HT1080 (cell line): ENCODE measurements at regions not wholly inside any gene's neighbourhood (a gene's known extent, or its start where the extent isn't known, plus 50 kb on each side); places are given as distances from the start of the nearest gene placed in this dataset.

Source experiments
- DNase-seq: peaks from one replicate; pipeline ENCODE4 v3.0.0-alpha.2; 2015; ENCODE audit warnings: low read depth

DNA sequence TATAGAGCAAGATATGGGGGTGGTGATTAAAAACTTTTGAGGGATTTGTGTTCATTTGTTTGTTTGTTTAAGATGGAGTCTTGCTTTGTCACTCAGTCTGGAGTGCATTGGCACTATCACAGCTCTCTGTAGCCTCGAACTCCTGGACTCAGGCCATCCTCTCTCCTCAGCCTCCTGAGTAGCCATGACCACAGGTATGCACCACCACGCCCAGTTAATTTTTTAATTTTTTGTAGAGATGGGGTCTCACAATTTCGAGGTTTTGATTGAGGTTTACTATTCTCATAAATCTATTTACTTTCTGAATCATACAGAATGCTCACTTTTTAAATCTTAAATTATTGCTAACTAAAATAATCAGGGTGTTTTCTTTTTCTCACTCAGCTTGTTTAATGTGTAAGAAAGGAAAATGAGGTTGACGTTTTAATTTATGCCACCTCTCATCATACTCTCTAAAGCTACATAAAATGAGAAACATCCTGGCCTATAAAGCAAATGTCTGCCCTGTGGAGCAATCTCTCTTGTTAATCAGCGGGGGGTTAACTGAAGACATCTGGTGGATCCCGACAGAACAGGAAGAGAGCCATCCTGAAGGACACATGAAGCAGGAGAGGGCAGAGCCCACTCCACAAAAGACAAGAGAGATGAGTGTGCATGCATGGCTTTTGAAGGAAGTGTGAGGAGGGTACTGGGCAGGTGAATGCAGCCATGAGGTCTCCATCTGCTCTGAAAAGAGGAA lies 589.1 kb upstream of the SLC8A1 start:
- DNase-seq, result no peak

- DNase-seq, result peak; percentile 7
Observed at GRCh38 chr2:41042343-41042742, 590.5 kb upstream of the SLC8A1 start.

GRCh38 chr2:41061356-41061755 lies 609.5 kb upstream of the SLC8A1 start:
- peak; percentile 15 for DNase-seq

DNA sequence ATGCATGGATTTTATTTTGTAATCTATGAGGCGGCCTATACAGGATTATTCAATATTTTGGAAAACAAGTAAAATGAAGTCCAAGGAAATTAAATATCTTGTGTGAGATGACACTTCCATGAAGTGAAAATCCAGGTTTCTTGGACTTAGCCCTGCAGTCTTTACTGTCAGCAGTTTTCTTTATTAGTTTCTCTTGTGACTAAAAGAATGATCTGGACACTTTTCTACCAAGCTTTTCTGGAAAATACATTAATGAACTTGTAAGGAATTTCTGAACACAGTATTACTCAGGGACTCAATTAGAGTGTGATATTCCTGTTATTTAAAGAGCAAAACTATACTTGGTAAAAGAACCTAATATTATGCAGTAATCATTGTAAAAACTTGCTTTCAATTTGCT lies 610.4 kb upstream of the SLC8A1 start:
- no peak for DNase-seq

GRCh38 chr2:41066168-41066567 lies 614.3 kb upstream of the SLC8A1 start:
- no peak for DNase-seq

GRCh38 chr2:41068740-41069139 lies 616.9 kb upstream of the SLC8A1 start:
- no peak for DNase-seq

- DNase-seq, result no peak
Observed at GRCh38 chr2:41078341-41078740, 626.5 kb upstream of the SLC8A1 start.

DNA sequence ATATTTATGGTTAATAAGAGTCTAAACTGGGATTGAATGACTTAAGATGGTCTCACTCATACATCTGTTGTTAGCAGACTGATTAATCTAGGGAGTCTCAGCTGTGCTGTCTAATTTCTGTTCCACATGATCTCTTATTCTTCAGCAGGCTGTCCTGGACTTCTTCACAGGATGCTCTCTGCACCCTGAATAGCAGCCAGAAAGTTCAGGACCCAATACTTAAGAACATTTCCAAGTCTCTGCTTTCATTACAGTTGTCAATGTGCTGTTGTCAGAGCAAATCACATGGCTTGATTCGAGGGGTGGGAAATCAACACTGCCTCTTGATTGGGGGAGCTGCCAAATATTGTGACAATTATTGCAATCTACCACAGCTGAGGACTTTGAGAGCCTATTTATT lies 627.1 kb upstream of the SLC8A1 start:
- DNase-seq, result no peak

GRCh38 chr2:41084321-41084720 lies 632.4 kb upstream of the SLC8A1 start:
- no peak for DNase-seq

DNA sequence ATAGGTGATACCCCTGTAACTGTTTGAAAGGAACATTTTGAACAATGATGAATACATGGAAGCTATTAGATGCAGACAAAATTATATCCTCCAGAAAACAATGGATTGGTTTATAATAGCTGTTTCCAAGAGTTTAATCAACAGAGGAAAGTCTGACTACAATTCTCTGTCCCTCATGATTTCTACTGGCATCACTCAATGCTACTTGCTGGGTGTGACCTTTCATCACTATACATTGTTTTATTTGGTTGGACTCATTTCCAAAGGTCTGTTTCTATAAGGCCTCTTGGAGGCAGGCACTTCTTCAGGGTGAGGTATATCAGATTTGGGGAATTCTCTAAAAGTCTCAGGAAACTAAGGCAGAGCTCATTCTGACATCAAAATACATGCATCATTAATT lies 636.1 kb upstream of the SLC8A1 start:
- DNase-seq, result no peak

- DNase-seq, result no peak
Observed at GRCh38 chr2:41101281-41101680, 649.4 kb upstream of the SLC8A1 start.

DNA sequence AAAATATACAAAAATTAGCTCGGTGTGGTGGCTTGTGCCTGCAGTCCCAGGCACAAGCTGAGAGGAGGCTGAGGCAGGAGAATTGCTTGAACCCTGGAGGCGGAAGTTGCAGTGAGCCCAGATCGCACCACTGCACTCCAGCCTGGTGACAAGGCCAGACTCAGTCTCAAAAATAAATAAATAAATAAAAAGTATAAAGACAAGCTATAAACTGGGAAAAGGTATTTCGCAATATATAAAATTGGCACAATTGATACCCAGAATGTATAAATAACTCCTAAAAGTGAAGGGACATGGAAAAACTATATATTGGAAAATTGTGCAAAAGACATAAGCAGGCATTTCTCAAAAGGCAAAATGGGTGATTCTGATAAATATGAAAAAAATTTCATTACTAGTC lies 657.9 kb upstream of the SLC8A1 start:
- DNase-seq, result no peak

DNA sequence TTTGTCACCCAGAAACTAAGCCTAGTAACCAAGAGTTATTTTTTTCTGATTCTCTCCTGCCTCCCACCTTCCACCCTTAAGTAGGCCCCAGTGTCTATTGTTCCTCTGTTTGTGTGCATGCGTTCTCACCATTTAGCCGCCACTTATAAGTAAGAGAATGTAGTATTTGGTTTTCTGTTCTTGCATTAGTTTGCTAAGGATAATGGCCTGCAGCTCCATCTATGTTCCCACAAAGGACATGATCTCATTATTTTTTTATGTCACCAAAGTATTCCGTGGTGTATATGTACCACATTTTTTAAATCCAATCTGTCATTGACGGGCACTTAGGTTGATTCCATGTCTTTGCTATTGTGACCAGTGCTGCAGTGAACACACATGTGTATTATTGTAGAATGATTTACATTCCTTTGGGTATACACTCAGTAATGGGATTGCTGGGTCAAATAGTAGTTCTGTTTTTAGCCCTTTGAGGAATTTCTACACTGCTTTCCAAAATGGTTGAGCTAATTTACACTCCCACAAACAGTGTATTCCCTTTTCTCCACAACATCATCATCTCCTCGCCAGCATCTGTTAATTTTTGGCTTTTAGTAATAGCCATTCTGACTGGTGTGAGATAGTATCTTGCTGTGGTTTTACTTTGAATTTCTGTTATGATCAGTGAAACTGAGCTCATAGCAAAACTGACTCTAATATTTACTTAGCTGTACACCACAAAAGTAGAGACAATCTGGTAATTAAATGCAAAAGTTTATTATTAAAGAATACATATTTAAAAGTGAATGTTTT lies 660.1 kb upstream of the SLC8A1 start:
- no peak for DNase-seq

DNA sequence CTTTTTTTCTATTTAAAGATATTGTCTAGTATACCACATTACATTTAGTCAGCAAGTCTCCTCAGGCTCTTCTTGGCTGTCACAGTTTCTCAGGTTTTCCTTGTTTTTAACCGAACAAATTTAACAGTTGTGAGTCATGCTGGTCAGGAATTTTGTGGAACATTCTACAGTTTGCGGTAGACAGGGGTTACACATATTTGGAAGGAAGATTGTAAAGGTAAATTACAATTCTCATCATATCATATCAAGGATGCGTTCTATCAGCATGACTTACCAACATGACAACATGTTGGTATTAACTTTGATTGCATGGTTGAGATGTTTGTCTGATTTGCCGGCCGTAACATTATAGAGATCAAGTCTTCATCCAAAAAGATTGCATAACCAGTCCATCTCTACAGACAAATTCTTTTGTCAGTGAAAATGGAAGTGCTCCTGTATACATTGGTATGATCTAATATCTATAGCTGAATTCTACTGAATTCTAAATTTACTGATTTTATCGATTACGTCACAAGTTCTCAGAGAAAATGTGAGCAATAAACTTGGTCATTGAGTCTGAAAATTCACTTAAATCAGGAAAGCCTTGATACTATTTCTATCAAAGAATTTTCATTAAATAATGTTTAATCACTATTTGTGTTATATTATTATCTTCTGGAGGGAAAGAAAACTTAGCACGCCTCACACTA lies 664.4 kb upstream of the SLC8A1 start:
- peak; percentile 53 for DNase-seq

DNA sequence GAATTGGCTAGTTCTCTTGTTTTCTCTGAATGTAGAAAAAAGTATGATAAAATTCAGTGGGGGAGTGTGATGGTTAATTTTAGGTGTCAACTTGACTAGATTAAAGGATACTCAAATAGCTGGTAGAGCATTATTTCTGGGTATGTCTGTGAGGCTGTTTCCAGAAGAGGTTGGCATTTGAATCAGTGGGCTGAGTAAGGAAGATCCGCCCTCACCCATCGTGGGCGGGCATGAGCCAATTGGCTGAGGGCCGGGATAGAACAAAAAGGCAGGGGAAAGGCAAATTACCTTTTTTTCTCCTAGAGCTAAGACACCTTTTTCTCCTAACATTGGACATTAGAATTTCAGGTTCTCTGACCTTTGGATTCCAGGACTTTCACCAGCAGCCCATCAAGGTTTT lies 667.6 kb upstream of the SLC8A1 start:
- DNase-seq, result no peak

DNA sequence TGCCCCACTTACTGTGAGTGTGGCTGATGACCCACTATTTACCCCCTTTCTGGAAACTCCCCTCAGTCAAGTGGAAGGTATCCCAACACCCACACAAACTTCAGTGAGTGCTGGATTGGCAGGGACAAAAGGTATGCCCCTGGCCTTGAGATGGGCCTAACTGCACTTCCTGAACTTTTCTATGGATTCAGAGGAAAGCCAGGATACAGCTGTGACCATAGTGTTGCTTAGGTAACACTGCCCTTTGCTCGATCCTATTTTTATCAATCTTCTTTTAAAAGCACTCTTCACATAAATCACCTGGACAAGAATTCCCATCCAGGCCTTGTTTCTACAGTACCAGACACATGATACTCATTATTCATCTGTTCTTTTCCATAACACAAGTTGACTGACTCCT lies 671.5 kb upstream of the SLC8A1 start:
- no peak for DNase-seq

- DNase-seq, result peak; percentile 2
Observed at GRCh38 chr2:41127351-41127750, 675.5 kb upstream of the SLC8A1 start.

DNA sequence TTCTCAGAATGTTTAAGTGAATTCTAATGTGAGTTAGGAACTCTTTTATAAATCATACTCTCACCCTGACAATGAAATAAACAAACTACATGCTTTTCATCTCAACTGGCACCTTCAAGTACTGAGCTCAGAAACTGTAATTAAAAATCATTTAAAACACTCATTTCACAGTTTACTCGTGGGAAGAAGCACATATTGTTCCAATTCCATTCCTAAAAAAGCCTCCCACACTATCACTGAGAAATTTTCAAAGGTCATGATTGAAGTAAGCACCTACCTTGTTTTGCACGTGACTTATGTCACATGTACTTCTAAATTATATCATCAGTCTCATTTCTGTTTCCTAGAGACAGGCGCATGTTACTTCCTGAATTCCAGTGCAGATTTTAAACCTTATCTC lies 678.1 kb upstream of the SLC8A1 start:
- no peak for DNase-seq

DNA sequence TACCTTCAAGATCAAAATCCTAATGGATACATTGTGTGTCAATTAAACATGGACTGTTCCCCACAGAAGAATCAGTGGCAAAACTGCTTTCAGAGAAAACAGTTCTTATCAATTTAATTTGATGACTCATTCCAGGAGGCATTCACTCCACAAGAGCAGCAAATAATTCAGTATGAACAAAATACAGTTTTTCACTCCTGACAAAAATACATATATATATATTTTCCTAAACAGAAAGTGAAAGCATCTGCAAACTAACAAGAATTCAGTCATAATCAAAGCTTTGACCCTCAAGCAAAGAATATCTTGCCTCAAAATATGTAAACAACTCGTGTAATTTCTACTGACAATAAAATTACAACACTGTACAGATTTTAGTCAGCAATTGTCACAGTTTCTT lies 685.1 kb upstream of the SLC8A1 start:
- DNase-seq, result no peak

DNA sequence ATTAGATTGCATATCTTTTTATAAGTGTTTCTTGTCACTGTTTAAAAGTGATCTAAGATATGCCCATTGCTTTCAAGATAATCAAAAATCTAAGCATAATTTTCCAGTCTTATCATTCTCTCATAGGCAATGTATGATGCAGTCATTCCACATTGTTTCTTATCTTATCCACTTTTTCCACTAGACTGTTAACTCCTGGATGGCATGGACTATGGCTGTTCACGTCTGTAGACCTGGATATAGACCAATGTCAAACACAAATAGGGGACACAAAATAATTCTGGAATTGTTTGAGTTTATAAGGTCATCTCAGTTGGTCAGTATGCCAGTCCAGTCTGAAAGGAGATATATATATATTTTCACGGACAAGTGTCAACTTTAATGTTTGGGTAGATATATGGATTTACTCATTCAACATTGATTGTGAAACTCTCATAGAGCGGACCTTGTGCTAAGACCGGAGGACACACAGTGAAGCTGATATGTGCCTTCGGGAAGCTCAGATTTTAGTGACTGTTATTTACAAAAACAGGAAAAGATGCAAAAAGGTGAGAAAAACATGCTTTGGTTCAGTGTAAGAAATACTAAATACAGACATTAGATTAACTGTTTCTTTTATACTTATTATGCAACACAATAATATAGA lies 689.4 kb upstream of the SLC8A1 start:
- no peak for DNase-seq

DNA sequence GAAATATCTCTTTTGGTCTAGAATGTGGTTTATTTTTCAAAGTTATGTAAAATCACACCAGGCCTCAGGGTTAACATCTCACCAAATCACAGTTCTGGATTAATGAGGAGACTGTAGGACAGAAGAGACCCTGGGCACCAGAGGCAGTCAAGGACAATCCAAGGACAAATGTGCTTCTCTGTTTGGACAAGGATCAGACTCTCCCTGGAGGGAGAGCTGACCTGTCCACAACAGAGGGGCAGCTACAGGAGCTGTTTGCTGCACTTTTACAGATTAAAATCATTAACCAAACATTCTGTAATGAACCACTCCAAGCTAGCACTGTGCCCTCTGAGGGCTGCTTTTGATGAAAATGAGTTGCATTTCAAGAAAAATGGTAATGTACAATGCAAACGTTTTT lies 690.6 kb upstream of the SLC8A1 start:
- DNase-seq, result no peak

DNA sequence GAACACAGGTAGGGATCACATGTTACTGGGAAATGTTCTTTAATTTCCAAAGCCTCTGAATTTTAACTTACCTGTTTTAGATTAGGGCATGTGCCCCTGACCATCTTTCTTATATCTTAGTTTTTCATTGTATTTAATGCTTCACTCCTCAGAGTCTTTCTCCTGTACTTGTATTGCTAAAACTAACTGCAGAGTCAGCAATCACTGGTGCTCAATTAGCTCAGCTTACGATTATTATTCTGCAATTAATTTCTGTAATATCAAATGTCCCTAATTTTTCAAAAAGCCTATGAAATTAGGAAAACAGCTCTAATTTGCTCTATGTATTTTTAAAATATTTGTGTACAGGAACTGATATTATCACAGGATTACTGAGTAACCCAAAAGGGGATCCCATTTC lies 693.2 kb upstream of the SLC8A1 start:
- DNase-seq, result no peak
